ENCODE measurements at regions not wholly inside any gene's neighbourhood (a gene's known extent, or its start where the extent isn't known, plus 50 kb on each side); places are given as distances from the start of the nearest gene placed in this dataset.

DNA sequence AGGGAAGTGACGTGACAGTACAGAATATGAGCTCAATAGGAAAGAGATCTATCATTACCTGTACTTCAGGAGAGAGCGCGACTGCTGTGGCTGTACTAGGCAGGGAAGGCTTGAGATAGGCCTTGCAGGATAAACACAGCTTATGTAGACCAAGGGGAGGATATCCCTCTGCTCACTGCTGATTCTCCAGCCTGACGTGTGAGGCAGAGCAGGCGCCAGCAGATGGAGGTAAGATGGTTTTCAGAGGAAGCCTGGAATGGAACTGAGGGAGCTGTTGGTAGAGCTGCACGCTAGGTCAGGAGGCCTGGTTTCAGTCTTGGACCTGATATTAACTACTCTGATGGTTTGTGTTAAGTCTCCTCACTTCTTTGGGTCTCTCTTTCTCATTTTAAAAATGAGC, 291.4 kb downstream of the YTHDC2 start:
- DNase-seq: no peak

DNA sequence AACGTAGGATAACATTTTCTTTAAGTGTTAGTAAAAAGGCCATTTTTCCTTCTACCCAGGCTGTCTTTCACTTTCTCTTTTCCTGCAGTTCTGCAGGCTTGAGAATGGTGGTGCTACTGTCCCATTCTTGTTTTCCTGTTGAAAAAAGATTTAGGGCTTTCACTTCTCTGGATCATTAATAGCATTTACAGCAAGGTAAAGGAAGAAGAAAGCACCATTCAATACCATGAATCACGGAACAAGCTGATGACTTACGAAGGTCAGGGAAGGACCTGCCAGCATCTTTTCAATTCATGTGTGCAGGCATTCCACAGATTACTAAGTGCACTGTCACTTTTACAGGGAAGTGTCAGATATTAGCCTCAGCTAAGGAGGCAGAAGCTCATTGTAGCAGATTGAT, 292.8 kb downstream of the YTHDC2 start:
- DNase-seq: no peak

DNA sequence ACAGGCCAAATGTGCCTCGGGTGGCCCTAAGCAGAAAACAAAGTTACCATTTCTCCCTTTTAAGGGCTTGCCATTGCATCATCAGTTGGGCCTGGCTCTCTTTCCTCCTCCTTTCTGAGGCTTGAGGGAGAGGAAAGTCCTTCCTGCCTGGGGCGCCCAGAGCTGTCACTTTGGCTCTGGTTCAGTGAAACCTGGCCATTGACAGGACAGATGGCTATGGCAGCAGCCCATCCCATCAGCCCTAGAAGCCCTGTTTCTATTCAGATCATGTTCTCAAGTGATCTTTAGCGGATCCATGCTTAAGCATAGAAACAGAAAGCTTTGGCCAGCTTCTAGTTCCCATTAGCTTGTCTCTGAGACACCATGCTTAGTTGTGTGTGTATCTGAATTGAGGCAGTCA, 293.4 kb downstream of the YTHDC2 start:
- no peak for DNase-seq

DNA sequence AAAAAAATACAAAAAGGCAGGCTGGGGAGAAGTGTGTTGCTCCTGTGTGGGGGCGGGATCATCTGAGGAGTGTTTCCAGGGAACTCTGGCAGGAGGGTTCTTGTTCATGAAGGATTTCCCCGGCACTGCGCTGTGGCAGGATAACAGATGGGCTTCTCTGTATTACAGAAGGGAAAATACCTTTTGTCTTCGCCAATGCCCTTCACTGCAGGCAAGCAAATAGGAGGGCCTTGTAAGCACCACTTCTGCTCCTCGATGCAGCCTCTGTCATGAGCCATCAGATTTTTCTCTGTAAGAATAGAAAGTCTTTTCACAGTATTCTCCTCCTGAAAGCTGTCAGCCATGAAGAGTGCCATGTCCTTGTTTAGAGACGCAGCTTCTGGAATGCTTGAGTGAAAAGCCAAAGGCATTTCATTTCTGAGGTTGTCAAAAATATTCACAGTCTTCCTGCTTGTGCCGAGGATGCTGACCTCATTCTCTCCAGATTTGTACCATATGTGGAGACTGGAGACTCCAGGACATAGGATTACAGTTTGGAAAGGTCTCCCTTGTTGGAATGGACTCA, 294.0 kb downstream of the YTHDC2 start:
- no peak for DNase-seq

DNA sequence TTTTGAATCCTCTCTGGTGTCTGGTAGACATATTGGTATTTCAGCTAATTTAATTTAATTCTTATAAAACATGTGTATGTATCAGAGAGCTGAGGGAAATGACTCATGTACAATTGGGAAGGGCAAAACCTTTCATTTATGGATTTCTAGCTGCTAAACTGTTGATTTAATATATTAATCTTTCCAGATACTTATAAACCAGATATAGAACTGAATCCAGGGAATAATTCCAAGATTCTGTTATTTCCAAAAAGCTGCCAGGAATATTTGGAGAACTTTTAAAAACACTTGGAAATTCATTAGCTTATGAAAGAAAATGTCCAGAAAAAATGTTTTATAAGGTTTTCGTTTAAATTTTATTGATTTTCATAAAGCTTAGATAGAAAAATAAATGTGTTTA, 295.5 kb downstream of the YTHDC2 start:
- DNase-seq: no peak

DNA sequence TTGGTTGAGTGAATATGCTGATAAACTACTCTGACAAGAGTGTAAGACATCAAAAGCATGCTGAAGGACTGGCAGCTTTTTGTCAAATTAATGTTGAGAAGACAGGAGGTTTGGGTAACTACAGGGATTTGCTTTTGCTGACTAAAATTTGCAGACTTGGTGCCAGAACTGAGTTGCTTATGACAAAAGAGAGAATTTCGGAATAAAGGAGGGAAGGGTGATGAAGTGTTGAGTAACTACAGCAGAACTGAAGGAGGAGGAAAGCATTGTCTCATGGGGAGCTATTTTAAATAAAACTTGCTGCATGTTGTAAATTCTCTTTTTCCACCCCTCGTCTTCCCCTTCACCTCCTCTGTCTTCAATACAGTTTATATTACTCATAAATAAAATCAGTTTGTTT, 296.1 kb downstream of the YTHDC2 start:
- no peak for DNase-seq

DNA sequence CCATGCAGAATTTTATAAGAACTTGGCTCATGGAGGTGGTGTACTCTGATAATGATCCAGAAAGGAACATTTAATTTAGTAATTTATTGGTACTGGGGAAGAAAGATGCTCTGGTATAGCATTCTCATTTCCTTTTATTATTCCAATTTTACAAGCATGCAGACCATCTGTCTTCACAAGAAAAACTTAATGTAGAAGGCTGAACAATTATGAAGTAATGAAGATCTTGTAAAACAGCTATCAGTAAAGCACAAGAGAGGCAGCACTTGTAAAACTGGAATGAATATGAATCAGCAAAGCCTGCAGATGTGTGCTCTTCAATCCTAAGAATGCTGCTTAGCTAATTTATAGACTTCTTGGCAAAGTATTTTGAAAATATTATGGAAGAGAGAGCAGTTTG, 300.0 kb downstream of the YTHDC2 start:
- DNase-seq: no peak

DNA sequence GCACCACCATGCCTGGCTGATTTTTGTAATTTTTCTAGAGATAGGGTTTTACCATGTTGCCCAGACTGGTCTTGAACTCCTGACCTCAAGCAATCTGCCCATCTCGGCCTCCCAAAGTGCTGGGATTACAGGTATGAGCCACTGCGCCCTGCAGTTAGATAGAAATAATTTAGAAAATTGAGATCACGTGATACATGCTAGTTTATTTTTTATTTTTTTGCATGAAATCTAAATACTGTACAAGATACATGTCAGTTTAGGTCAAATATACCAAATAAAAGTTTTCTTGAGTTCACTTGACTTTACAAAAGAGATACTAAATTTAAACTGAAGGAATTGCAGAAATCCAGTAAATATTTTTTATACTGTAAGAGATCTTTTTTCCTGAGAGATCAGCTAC, 304.2 kb downstream of the YTHDC2 start:
- DNase-seq: no peak

DNA sequence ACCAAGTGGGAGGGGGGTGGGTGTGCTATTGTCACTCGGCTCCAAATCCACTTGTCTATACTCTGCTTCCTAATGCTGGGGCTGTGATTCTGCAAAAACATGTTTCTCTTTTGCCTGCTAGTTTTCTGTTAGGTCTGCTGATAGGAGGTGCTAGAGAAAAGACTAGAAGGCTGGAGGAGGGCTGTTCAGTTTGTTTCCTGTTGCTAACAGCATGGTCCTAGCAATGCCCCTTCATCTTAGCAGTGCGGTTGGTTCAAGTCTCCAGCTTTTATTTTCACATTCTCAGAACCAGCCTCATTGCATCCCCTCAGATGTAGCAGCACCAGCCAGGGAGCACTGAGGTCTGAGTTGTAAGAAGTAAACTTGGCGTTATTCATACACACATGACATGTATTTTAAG, 310.2 kb downstream of the YTHDC2 start:
- no peak for DNase-seq

DNA sequence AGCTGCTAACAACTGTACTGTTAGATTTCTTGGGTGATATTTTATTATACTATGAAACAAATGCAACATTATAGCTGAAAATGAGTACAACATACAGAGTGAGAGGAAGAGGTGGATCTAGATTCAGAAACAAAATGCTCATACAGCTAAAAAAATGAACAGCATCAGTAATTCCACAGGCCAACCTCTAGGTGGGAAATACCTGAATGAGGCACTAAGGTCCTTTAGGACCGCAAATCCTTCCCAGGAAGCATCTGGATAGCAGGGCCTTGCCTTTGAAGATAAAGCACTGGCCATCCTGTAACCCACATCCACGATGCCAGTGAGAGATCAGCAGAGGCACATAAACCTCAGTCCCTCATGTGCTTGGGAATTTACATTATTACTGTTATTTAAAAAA, 310.8 kb downstream of the YTHDC2 start:
- no peak for DNase-seq

DNA sequence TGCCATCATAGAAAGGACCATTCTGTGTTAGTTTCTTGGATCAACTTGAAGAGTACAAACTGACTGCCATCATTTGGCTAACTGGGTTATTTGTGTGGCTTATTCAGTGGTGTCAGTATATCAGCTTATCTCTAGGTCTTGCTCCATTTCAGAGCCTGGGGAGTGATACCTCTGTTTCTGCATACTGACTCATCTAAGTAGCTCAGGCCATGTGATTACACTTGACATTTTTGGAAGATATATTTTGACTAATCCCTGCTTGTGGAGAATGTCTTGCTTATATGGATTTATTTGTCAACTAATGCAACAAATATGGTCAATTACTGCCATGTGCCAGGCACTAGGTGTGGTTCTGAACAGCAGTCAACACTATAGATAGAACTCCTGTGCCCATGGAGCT, 311.7 kb downstream of the YTHDC2 start:
- no peak for DNase-seq

DNA sequence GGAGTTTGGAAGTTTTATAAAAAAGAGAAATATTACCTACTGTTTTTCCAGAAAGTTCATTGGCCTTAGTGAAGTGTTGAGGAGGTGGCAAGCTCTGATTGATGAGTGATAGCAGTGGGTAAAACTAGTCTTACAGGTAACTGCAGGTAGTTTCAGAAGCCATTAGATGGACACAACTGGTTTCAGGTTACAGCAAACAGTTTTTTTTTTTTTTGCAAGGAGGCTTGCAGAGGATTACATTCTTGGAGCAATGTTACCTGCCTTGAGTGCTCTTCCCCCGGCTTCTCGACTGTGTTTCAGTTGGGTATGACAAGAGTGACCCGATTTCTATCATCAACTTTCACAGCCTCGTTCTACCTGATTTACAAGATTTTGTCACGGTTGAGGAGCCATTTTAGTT, 333.4 kb downstream of the YTHDC2 start:
- no peak for DNase-seq

DNA sequence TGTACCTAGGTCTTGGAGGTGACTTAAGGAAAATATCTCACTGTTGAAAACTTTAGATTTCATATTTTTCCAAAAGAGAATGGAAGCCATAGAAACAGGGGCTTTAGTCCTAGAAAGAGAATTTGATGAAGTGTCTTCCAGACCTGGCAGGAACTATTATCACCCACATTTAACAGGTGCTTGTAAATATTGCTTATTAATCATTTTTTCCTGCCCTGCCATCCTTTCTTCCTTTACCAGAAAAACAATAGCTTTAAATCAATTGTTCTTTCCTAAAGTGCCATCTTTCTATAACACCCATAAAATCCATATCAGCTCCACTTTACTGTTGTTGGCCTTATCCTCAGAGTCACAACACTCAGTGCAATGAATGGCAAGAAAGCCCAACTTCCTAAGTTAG, 350.9 kb downstream of the YTHDC2 start:
- no peak for DNase-seq

DNA sequence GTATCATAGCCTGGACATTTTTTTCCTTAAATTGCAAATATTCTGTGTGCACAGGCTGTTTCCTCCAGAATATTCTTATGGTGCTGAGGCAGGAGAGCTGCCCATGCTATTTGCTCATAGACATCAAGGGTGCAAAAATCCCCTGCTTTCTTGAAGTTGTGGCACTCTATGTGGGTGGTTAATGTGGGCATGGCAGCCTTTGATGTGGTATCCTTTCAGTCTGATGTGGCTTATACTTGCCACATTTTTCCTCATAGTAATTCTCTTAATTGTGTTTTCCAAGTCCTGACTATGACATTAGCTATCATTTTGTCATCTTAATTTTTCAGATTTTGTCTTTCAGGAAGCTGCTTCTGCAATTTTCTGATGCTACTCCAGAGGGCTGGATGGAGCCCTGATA, 353.3 kb downstream of the YTHDC2 start:
- DNase-seq: no peak

DNA sequence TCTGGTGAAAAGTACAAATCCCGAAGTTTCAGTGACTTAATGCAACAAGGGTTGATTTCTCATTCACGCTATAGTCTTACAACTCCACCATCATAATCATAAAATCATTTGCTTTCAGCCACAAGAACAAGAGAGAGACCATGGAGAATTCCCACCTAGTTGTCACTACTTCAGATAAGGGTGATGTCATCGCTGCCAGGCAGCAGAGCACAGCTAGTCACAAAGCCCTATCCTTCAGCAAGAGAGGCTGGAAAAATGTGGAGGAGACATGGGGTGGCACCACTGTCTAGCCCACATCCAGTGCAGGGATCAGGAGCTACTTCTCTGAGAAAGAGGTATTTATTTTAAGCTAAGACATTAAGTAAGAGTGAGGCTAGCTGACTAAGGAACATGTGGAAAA, 356.1 kb downstream of the YTHDC2 start:
- DNase-seq: no peak

DNA sequence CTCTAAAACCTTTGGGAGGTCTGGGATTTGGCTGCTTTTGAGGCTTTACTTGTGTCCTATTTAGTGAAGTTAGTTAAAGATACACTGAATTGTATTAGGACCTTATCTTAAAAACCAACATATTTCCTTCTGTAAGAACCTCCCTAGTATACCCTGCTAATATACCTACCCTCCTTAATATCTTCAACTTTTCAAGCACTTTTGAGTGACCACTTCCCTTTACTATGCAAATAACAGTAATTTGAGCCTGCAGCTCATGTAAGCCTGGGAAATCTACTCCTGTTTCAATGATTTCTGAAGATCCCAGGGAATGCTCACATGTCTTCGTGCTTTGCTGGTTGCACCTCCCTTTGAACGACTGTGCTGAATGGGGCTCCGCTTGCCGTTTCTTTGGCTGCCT, 358.5 kb downstream of the YTHDC2 start:
- DNase-seq: no peak

DNA sequence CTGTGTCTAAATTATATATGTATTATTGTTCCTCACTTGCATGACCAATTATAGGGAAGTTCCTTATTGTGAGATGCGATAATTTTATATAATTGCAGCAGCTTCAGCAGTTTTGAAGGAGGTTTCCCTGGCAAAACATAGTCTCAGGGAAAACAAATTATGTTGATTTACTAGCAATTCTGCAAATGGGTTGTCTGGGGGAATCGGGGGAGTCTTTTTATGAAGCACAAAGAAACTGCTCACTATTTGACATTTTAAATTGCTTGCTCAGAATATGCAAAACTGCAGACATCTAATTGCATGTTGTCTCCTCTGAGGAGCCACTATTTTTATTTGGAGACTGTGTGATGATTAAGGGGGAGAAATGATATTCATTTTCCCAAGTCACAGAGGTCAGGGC, 361.6 kb downstream of the YTHDC2 start:
- no peak for DNase-seq

DNA sequence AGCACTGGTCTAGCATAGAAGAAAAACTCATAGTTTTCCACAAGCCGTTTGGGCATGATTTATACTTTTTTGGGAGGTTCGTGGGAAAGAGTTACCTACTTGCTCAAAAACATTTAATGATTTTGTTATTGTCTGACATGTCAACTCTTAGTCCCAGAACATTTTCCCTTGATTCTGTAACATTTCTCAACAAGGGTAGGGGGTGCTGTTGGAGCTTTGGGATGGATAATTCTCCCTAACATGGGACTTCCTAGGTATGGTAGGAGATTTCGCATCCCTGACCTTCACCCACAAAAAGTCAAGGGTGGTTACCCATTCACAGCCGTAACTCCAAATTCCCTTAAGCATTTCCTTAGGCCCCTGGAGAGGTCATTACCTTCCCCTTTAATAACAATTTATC, 378.0 kb downstream of the YTHDC2 start:
- DNase-seq: no peak

DNA sequence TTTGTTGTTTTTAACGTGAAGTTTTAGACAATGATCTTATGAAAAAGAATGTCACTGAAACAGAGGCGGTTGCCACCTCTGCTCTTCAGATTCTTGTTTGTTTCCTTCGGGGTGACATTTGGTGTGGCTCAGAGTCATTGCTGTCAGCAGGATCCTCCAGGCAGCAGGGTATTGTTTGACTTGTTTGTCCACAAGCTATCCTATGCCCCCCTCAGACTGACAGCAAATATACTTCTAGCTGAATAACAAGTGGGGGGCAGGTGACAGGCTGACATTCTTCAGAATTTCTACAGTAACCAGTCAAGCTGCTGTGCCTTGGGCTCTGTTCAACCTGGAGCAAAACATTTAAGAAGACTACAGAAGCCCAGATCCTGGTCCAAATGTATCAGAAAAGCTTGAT, 383.3 kb downstream of the YTHDC2 start:
- DNase-seq: no peak

DNA sequence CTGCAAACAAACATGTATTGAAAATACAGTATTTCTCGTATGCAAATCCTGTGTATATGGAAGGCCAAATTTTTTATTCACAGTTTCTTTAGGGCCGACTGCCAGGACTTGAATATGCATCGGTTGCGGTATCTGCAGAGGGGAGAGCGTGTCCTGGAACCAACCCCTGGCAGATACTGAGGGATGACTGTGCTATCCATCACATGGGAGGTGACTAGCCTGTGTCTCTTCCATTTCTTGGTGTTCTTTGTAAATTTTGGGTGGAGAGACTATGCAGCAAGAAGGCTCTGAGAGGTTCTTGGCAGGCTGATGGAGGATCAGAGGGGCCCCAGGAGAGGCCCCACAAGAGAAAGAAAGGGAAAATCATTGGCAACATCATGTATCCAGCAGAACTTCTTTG, 384.3 kb downstream of the YTHDC2 start:
- DNase-seq: no peak

DNA sequence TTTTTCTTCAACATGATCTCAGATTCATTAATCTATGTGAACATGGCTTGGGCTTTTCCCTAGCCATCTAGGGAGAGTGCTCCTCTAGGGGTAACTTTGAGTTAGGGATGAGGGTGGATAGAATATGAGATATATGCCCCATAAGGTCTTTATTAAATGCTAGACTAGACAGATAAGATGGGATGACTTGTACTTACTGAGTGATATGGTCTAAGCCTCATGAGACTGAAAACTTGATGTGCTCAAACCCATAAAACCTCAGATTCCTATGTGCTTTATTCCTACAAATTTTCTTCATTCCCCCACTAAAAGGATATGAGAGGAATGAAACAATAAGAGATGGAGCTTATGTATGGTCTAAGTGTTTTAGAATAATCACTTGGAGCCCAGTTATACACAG, 386.6 kb downstream of the YTHDC2 start:
- no peak for DNase-seq

DNA sequence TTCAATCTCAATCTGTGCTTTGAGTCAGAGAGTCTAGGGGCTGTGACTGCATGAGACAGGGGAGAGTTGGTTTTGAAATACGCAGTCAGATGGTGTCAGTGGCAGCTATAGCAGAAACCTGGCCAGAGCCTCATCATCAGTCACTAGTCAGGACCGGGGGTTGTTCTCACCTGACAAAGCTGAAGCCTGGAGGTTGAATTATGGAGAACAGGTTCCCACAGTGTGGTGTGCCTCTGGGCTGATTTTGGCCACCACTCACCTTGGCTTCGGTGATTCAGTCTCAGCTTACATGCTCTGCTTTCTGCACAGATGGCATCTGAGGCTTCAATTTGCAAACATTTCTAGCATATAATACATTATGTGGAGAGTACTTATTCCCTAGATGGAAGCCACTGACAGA, 387.3 kb downstream of the YTHDC2 start:
- no peak for DNase-seq

DNA sequence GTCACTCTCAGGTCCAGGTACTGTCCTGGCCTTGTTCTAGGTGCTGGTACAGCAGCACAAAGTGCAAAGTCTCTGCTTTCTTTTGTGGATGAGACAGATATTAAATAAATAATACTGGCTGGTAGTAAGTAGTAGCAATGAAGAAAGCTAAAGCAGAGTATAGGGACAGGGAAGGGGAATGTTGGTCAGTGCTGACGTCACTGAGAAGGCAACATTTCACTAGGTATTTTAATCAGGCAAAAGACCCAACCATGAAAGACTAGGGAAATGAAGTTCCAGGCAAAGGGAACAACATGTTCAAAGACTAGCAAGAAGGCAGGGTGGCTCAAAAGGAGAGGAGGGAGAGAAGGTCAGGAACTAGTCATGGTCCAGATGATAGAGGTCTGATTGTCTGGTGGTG, 388.2 kb downstream of the YTHDC2 start:
- no peak for DNase-seq

DNA sequence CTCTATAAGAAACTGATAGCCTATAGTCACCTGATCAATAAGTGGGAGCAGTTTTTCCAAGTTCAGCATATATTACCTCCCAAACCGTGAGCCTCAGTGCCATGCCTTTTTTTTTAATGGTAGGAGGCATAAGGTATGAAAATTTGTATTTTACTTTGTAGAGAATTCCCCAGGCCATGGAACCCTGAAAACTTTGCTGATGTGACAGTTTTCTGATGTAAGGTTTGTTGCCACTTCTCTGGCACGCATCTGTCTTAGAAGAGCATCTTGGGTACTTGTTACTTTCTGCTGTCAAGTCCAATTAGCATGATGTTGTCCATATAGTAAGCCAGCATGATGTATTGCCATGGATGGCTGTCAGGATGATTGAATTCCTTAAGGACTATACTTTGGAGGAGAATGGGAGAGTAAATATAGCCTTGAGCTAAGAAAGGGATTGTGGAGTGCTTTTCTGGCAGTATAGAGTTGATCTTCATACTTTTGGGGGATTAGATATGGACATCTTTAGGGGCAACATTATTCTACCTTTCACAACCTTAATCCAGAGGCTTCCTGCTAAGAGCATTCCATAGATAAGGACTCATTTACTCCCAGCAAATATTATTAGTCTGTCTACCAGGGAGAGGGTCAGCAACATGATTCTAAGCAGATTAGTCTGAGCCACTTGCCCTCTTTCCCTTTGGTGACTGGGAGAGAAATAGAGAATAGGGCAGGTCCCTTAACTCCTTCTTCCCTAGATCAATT, 389.6 kb downstream of the YTHDC2 start:
- DNase-seq: no peak

DNA sequence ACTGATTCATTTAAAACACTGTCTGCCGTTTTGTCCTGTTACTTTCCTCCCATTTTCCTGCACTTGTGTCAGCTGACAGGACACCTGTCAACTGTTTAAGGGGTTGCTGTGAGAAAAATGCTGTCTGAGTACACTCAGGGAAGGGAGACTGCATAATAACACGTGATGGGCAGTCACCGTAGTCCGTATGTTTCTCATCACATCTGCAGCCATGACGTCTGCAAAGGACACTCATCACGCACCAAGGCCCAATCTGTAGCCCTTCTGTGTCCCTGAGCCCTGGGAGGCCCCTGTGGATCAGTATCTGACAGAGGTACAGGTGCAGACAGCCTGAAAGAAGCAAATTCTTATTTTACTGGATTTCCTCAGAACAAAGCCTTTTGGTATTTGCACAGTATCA, 396.3 kb downstream of the YTHDC2 start:
- no peak for DNase-seq
